GM21528 (cell line): ENCODE measurements at regions not wholly inside any gene's neighbourhood (a gene's known extent, or its start where the extent isn't known, plus 50 kb on each side); places are given as distances from the start of the nearest gene placed in this dataset.

Experiments
- ATAC-seq: cut with Tn5 transposase; IDR thresholded peaks from one replicate; pipeline ENCODE4 v1.9.1; 2021; ENCODE audit warnings: mild to moderate bottlenecking, moderate library complexity; ENCODE audit not compliant: unreplicated experiment, low FRiP score

- ATAC-seq, result no peak
Observed at GRCh38 chr10:33126742-33127141, 168.7 kb upstream of the ITGB1 start.

GRCh38 chr10:33125522-33126517 lies 167.8 kb upstream of the ITGB1 start:
- ATAC-seq, result no peak

GRCh38 chr10:33125111-33125510 lies 167.1 kb upstream of the ITGB1 start:
- no peak for ATAC-seq

- no peak for ATAC-seq
Observed at GRCh38 chr10:33123680-33124079, 165.7 kb upstream of the ITGB1 start.

- ATAC-seq, result no peak
Observed at GRCh38 chr10:33122014-33122809, 164.2 kb upstream of the ITGB1 start.

GRCh38 chr10:33120700-33121099 lies 162.7 kb upstream of the ITGB1 start:
- ATAC-seq, result no peak

- ATAC-seq, result no peak
Observed at GRCh38 chr10:33120275-33120674, 162.2 kb upstream of the ITGB1 start.

GRCh38 chr10:33117816-33118215 lies 159.8 kb upstream of the ITGB1 start:
- ATAC-seq, result no peak

GRCh38 chr10:33117230-33117629 lies 159.2 kb upstream of the ITGB1 start:
- no peak for ATAC-seq

- ATAC-seq, result no peak
Observed at GRCh38 chr10:33115738-33116719, 158.0 kb upstream of the ITGB1 start.

GRCh38 chr10:33114451-33114952 lies 156.5 kb upstream of the ITGB1 start:
- ATAC-seq, result no peak

GRCh38 chr10:33113466-33113865 lies 155.4 kb upstream of the ITGB1 start:
- no peak for ATAC-seq

- no peak for ATAC-seq
Observed at GRCh38 chr10:33112831-33113455, 154.9 kb upstream of the ITGB1 start.

- no peak for ATAC-seq
Observed at GRCh38 chr10:33111488-33112051, 153.5 kb upstream of the ITGB1 start.

- no peak for ATAC-seq
Observed at GRCh38 chr10:33109788-33110469, 151.9 kb upstream of the ITGB1 start.

GRCh38 chr10:33109384-33109783 lies 151.4 kb upstream of the ITGB1 start:
- no peak for ATAC-seq

GRCh38 chr10:33107953-33108352 lies 149.9 kb upstream of the ITGB1 start:
- no peak for ATAC-seq

GRCh38 chr10:33106767-33107166 lies 148.7 kb upstream of the ITGB1 start:
- ATAC-seq, result no peak
